ENCODE measurements at regions not wholly inside any gene's neighbourhood (a gene's known extent, or its start where the extent isn't known, plus 50 kb on each side); places are given as distances from the start of the nearest gene placed in this dataset.

DNA sequence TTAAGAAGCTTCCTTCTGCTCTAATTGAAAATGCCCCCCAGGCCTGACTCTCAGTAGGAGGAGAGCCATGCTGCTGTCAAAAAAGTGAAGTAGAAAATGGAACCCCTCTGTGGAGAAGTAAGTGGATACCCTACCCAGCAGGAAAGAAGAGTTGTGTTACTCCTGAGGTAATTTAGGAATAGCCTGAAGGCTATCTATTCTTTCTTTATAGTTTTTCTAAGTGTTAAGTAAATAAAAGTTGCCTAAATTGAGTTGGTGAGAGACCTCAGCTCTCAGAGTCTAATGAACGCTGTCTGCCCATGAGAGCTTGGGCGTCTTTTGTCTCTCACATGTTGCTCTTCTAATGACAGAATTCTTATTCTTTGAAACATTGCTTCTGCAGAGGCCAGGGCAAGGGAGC lies 116.2 kb downstream of the NSUN3 start:
- H3K27me3 ChIP-seq (ENCODE audit: control insufficient read depth in 3 of 3, insufficient read depth in 3 of 3, low read length in 2 of 3): no peaks in the 10 kb centered on the region
- H3K4me1 ChIP-seq (ENCODE audit: control insufficient read depth in 5 of 5, insufficient read depth in 5 of 5, low read length in 5 of 5): no peaks in the 10 kb centered on the region
- no peaks in the 10 kb centered on the region for H3K36me3 ChIP-seq (ENCODE audit: control insufficient read depth in 4 of 4, insufficient read depth in 4 of 4, low read length in 4 of 4)
- H3K4me3 ChIP-seq: no peak overlapping the region
- no peak overlapping the region for H3K27ac ChIP-seq (ENCODE audit: low read depth in 1 of 2, low read length in 1 of 2)
- 74 to 79% methylated on average over 2 of the region's 2 CpGs for WGBS, 2 donors
- TF ChIP-seq, protein P1, sequence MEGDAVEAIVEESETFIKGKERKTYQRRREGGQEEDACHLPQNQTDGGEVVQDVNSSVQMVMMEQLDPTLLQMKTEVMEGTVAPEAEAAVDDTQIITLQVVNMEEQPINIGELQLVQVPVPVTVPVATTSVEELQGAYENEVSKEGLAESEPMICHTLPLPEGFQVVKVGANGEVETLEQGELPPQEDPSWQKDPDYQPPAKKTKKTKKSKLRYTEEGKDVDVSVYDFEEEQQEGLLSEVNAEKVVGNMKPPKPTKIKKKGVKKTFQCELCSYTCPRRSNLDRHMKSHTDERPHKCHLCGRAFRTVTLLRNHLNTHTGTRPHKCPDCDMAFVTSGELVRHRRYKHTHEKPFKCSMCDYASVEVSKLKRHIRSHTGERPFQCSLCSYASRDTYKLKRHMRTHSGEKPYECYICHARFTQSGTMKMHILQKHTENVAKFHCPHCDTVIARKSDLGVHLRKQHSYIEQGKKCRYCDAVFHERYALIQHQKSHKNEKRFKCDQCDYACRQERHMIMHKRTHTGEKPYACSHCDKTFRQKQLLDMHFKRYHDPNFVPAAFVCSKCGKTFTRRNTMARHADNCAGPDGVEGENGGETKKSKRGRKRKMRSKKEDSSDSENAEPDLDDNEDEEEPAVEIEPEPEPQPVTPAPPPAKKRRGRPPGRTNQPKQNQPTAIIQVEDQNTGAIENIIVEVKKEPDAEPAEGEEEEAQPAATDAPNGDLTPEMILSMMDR (IDR thresholded peaks at IDR 0.05; ENCODE audit: control extremely low read depth, extremely low read depth): no peak
- no peak overlapping the region for H3K9ac ChIP-seq (ENCODE audit: insufficient read depth in 1 of 2, low read length in 2 of 2)
- ATAC-seq (ENCODE audit: insufficient read depth, low FRiP score) (no peak), DNase-seq (no peak)
- no peaks in the 10 kb centered on the region for H3K9me3 ChIP-seq (ENCODE audit: control insufficient read depth in 4 of 4, insufficient read depth in 3 of 4, low read length in 3 of 4)

DNA sequence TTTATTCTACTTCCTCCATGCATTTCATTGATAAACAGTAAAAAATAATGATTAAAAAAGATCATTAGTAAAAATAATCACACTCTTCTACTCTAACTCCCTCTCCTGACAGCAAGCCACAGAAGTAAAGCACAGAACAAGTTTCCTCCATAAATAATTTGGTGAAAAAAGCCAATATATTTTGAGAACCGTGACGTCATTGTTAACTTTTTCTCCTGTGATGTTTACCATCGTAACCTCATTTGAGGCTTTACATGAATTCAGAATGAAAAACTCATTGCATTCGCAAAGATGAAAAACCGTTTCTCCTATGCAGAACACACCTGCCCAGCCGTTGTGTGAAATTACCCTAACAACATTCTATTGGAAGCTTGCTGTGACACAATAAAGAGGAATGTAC lies 120.7 kb downstream of the NSUN3 start:
- 87 to 91% methylated on average over 6 of the region's 6 CpGs for WGBS, 2 donors
- no peaks in the 10 kb centered on the region for H3K36me3 ChIP-seq (ENCODE audit: control insufficient read depth in 4 of 4, insufficient read depth in 4 of 4, low read length in 4 of 4)
- H3K4me3 ChIP-seq: no peak overlapping the region
- no peaks in the 10 kb centered on the region for H3K4me1 ChIP-seq (ENCODE audit: control insufficient read depth in 5 of 5, insufficient read depth in 5 of 5, low read length in 5 of 5)
- ATAC-seq (ENCODE audit: insufficient read depth, low FRiP score): no peak
- H3K27me3 ChIP-seq (ENCODE audit: control insufficient read depth in 3 of 3, insufficient read depth in 3 of 3, low read length in 2 of 3): no peaks in the 10 kb centered on the region
- no peak overlapping the region for H3K27ac ChIP-seq (ENCODE audit: low read depth in 1 of 2, low read length in 1 of 2)
- no peaks in the 10 kb centered on the region for H3K9me3 ChIP-seq (ENCODE audit: control insufficient read depth in 4 of 4, insufficient read depth in 3 of 4, low read length in 3 of 4)
- no peak overlapping the region for H3K9ac ChIP-seq (ENCODE audit: insufficient read depth in 1 of 2, low read length in 2 of 2)
- DNase-seq: no peak
- TF ChIP-seq, protein P1 (IDR thresholded peaks at IDR 0.05; ENCODE audit: control extremely low read depth, extremely low read depth): no peak

DNA sequence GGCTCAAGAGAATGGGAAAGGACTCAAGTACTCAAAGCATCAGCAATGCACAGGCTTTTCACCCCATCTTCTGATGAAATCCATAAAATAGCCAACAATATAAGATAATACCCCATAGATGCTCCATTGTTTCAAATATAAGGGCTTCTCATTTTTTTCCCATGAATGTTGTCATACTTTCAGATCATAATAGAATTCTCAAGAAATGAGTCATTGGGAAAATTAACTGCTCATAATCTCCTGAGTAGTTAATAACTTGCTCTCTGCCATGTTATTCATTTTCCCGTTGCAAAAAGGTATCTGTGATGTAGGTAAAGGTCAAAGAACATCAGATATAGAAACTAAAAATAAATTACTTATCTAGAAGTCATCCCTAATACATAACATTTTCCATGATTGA lies 121.9 kb downstream of the NSUN3 start:
- no peak overlapping the region for H3K27ac ChIP-seq (ENCODE audit: low read depth in 1 of 2, low read length in 1 of 2)
- TF ChIP-seq, protein P1 (IDR thresholded peaks at IDR 0.05; ENCODE audit: control extremely low read depth, extremely low read depth): no peak
- WGBS, 2 donors: 0 to 95% methylated on average over 1 of the region's 1 CpG
- H3K4me1 ChIP-seq (ENCODE audit: control insufficient read depth in 5 of 5, insufficient read depth in 5 of 5, low read length in 5 of 5): no peaks in the 10 kb centered on the region
- no peak overlapping the region for H3K4me3 ChIP-seq
- DNase-seq: no peak
- H3K9me3 ChIP-seq (ENCODE audit: control insufficient read depth in 4 of 4, insufficient read depth in 3 of 4, low read length in 3 of 4): no peaks in the 10 kb centered on the region
- no peak overlapping the region for H3K9ac ChIP-seq (ENCODE audit: insufficient read depth in 1 of 2, low read length in 2 of 2)
- H3K36me3 ChIP-seq (ENCODE audit: control insufficient read depth in 4 of 4, insufficient read depth in 4 of 4, low read length in 4 of 4): no peaks in the 10 kb centered on the region
- H3K27me3 ChIP-seq (ENCODE audit: control insufficient read depth in 3 of 3, insufficient read depth in 3 of 3, low read length in 2 of 3): no peaks in the 10 kb centered on the region
- ATAC-seq (ENCODE audit: insufficient read depth, low FRiP score): no peak

DNA sequence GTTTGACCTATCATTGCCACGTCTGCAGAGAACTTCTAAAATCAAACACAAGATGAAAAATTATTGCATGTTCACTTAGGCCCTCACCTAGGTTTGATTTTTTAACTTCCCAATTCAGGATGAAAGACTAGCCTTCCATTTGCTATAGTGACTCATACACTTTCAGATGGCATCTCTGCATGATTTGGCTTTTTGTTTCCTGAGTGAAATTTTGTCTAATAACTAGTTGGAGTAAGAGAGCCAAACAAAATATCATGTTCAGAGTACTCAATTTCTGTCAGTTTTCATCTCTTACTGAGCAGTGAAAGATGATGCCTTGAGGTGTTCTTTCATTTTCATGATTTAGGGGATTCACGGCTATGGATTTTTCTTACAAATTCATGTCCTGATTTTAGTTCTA lies 122.9 kb downstream of the NSUN3 start:
- no peak overlapping the region for H3K9ac ChIP-seq (ENCODE audit: insufficient read depth in 1 of 2, low read length in 2 of 2)
- TF ChIP-seq, protein P1 (IDR thresholded peaks at IDR 0.05; ENCODE audit: control extremely low read depth, extremely low read depth): no peak
- 79 to 89% methylated on average over 2 of the region's 2 CpGs for WGBS, 2 donors
- ATAC-seq (ENCODE audit: insufficient read depth, low FRiP score) (no peak), DNase-seq (no peak)
- no peak overlapping the region for H3K27ac ChIP-seq (ENCODE audit: low read depth in 1 of 2, low read length in 1 of 2)
- no peaks in the 10 kb centered on the region for H3K36me3 ChIP-seq (ENCODE audit: control insufficient read depth in 4 of 4, insufficient read depth in 4 of 4, low read length in 4 of 4)
- H3K4me1 ChIP-seq (ENCODE audit: control insufficient read depth in 5 of 5, insufficient read depth in 5 of 5, low read length in 5 of 5): no peaks in the 10 kb centered on the region
- H3K9me3 ChIP-seq (ENCODE audit: control insufficient read depth in 4 of 4, insufficient read depth in 3 of 4, low read length in 3 of 4): no peaks in the 10 kb centered on the region
- no peaks in the 10 kb centered on the region for H3K27me3 ChIP-seq (ENCODE audit: control insufficient read depth in 3 of 3, insufficient read depth in 3 of 3, low read length in 2 of 3)
- H3K4me3 ChIP-seq: no peak overlapping the region
